ENCODE measurements at regions not wholly inside any gene's neighbourhood (a gene's known extent, or its start where the extent isn't known, plus 50 kb on each side); places are given as distances from the start of the nearest gene placed in this dataset.
"Not testable (repeated sequence)": the region's sequence is repeated elsewhere in the genome, so short reads cannot be mapped to it uniquely, and the experiment has no call there.

- no peak for DNase-seq
These were observed 294.2 kb upstream of the SYNCRIP start for GRCh38 chr6:85936916-85937315.

DNA sequence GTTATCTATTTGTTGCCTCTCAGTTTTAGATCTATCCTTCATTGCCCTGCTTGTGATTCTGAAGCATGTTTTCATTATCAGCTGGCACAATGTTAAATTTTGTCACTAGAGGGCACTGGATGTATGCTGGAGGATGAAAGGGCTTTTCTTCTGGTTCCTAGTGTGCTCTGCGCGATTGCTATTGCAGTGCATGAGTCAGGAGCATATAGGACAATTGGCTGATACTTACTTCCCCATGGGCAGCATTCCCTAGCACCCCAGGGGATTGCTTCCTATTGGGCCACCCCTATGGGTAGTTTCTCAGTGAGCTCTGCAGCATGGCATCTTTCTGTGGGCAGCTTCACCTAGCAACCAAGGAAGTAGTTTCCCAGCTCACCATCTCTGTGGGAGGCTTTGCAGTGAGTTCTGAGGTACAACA is 280.3 kb upstream of the SYNCRIP start:
- no peak for DNase-seq

- DNase-seq, result no peak
These were observed 278.1 kb upstream of the SYNCRIP start for GRCh38 chr6:85920782-85921181.

- no peak for DNase-seq
These were observed 274.8 kb upstream of the SYNCRIP start for GRCh38 chr6:85917522-85917921.

DNA sequence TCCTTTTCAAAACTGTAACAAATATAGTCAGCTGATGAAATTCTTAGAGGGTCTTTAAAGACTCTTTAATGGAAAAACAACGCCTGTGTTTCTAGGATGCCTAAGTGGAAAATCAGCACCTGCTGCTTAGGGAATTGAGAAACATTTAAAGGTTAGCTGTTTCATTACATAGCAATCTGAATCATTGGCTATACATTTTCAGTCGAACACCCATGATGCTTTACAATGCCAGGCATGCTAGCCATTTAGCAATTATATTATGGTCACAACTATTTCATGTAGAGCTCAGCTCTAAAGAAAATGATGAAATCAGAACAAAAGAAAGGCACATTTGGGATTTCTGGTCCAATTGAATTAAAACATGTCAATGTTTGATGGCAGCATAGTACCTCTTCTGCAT is 270.3 kb upstream of the SYNCRIP start:
- no peak for DNase-seq

DNA sequence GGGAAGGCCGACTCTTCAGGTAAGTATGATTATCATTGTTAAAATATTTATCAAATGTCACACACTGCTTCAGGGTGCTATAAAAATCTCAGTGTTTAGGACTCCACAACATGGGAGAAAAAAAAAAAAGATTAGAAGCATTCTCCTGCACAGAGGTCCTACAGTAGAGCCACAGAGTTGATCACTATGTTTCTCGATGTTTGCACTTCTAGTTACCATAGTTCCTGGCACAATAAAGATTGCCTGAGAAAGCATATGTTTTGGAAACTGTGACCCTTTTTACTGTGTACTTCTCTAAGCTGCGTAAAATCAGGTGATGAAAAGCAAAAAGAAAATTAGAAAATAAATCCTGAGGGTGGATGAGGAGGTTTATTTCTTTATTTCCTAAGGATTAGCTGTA is 269.9 kb upstream of the SYNCRIP start:
- DNase-seq, result no peak

DNA sequence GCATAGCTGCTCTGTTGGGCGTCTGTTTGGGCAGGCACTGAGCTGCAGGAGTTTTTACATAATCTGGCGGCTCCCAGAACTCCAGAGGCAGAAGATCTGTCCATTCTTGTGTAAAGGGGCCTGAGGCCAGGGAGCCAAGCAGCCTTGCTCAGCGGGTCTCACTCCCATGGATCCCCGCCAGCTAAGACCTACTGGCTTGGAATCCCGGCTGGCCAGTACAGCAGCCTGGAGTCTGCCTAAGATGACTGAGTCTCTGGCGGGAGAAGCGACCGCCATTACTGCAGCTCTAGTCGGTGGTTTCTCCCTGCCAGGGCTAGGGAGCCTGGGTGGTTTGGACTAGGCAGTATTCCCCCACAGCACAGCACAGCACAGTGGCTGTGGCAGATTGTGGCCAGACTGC is 268.4 kb upstream of the SYNCRIP start:
- DNase-seq, result no peak

- not testable (repeated sequence) for DNase-seq
These were observed 265.4 kb upstream of the SYNCRIP start for GRCh38 chr6:85908120-85908519.

DNA sequence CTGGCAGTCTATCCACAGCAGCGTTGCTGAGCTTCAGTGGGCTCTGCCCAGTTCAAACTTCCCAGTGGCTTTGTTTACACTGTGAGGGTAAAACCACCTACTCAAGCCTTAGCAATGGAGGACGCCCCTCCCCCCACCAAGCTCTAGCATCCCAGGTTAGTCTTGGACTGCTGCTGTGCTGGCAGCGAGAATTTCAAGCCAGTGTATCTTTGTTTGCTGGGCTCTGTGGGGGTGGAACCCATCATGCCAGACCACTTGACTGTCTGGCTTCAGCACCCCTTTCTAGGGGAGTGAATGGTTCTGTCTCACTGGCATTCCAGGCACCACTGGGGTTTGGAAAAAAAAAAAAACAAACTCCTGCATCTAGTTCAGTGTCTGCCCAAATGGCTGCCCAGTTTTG is 249.7 kb upstream of the SYNCRIP start:
- no peak for DNase-seq

DNA sequence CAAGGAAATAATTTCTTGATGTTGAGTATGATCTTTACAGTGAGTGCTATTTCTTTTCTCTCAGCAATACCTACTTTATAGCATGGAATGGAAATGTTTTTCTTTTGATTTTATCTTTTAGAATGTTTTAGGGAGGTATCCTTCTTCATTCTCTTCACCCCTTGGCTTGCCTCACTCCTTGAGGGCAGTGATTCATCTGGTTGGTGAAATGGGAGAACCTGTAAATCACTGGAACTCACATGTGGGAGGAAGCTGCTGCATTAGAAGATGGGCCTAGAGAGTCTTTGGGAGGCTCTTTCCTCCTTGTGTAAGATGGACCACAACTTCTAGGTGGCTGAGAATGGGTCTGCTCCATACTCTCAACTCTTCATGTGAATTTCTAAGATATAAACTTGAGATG is 244.8 kb upstream of the SYNCRIP start:
- no peak for DNase-seq

- DNase-seq, result no peak
These were observed 226.0 kb upstream of the SYNCRIP start for GRCh38 chr6:85868685-85869084.

- DNase-seq, result no peak
These were observed 224.9 kb upstream of the SYNCRIP start for GRCh38 chr6:85867595-85867994.

GRCh38 chr6:85866758-85867401 is 224.2 kb upstream of the SYNCRIP start:
- DNase-seq, result no peak

- DNase-seq, result no peak
These were observed 223.7 kb upstream of the SYNCRIP start for GRCh38 chr6:85866370-85866730.

GRCh38 chr6:85865420-85866369 is 223.0 kb upstream of the SYNCRIP start:
- DNase-seq, result no peak

GRCh38 chr6:85864453-85865401 is 222.0 kb upstream of the SYNCRIP start:
- DNase-seq, result no peak

DNA sequence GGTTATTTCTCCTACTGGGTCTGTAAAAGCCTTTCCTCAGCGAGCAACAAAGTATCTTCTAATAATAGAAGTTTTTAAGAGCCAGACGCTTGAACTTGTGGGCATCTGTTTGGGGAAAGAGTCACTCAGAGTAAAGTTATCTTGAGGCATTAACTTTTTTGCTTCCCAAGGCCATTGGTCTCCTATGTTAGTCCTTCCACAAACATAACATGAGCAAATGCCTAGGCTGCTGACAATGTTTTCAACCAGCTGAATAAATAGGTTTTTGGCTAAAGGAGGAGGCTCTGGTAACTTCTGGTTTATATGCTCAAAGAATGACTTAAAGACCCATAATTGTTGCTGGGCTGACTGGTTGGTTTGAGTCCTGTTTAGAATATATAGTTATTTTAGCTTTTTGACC is 213.5 kb upstream of the SYNCRIP start:
- no peak for DNase-seq

GRCh38 chr6:85838351-85839119 is 195.8 kb upstream of the SYNCRIP start:
- not testable (repeated sequence) for DNase-seq

- no peak for DNase-seq
These were observed 186.3 kb upstream of the SYNCRIP start for GRCh38 chr6:85828973-85829372.

GRCh38 chr6:85826997-85827396 is 184.3 kb upstream of the SYNCRIP start:
- no peak for DNase-seq

DNA sequence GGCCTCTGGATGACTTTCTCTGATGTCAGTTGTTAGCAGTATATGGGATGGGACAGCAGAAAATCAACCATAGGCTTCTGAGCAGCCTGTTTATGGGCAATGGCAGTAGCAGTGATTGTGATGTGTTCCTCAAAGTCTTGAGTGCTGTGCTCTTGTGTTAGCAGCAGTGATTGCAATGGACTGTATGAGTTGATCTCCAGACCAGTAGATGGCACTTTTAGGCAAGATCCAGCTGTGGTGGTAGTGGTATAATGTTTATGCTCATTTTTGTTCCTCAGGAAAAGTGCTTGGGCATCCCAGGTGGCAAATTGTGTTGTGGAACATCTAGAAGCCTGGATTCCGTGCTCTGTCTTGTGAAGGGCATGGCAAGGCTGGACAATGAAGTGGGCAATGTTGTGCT is 181.6 kb upstream of the SYNCRIP start:
- DNase-seq, result no peak

GRCh38 chr6:85810558-85810957 is 167.9 kb upstream of the SYNCRIP start:
- no peak for DNase-seq
